ENCODE measurements at regions not wholly inside any gene's neighbourhood (a gene's known extent, or its start where the extent isn't known, plus 50 kb on each side); places are given as distances from the start of the nearest gene placed in this dataset.

GRCh38 chr11:112457532-112457931 is 196.9 kb upstream of the PLET1 start:
- TF ChIP-seq ZFX (IDR thresholded peaks at IDR 0.05; ENCODE audit: borderline replicate concordance): no peak
- no peak for TF ChIP-seq CTCF (IDR thresholded peaks at IDR 0.05)
- H3K27ac ChIP-seq: no peak overlapping the region

- TF ChIP-seq CTCF (IDR thresholded peaks at IDR 0.05) (no peak), ZFX (IDR thresholded peaks at IDR 0.05; ENCODE audit: borderline replicate concordance) (no peak)
- H3K27ac ChIP-seq: no peak overlapping the region
Observed at GRCh38 chr11:112459001-112459400, 198.3 kb upstream of the PLET1 start.

DNA sequence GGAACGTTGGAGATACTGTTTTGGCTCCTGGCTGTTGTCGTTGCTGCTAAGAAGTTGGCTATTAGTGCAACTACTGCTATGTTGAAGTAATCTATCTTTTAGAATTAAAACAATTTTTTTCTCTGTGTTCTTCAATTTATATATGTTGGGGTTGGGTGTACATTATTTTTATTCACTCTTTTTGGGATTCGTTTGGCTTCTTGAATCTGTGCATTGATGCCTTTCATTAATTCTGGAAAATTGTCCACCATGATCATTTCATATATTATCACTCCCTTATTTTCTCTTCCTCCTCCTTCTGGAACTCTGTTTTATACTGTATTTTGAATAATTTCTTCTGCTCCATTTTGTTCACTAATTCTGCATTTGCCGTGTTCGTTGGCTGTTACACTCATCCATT is 199.5 kb upstream of the PLET1 start:
- TF ChIP-seq ZFX (IDR thresholded peaks at IDR 0.05; ENCODE audit: borderline replicate concordance) (no peak), CTCF (IDR thresholded peaks at IDR 0.05) (no peak)
- H3K27ac ChIP-seq: no peak overlapping the region

DNA sequence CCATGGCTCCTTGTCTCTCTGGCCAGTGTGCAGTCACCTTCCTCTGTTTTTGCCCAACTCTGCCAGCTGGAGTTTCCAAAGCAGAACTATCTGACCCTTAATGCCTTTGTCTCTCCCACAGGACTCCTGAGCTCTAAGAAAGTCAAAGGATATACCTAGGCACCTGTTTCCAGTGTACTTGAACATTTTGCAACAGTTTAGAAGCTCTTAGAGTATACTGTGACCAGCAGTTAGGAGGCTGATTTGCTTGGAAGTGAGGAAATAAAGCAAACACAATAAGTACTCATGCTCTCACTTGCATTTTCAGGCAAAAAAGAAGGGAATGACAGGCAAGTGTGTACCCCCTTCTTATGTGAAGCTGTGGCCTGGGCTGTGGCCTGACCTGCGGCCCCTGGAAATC is 204.3 kb upstream of the PLET1 start:
- no peak for TF ChIP-seq CTCF (IDR thresholded peaks at IDR 0.05)
- no peak for TF ChIP-seq ZFX (IDR thresholded peaks at IDR 0.05; ENCODE audit: borderline replicate concordance)
- H3K27ac ChIP-seq: no peak overlapping the region

- TF ChIP-seq CTCF (IDR thresholded peaks at IDR 0.05) (no peak), ZFX (IDR thresholded peaks at IDR 0.05; ENCODE audit: borderline replicate concordance) (no peak)
Observed at GRCh38 chr11:112465433-112466024, 204.9 kb upstream of the PLET1 start.

GRCh38 chr11:112467721-112468120 is 207.1 kb upstream of the PLET1 start:
- no peak overlapping the region for H3K27ac ChIP-seq
- TF ChIP-seq CTCF (IDR thresholded peaks at IDR 0.05): no peak
- TF ChIP-seq ZFX (IDR thresholded peaks at IDR 0.05; ENCODE audit: borderline replicate concordance): no peak

More at GRCh38 chr11:112465433-112466024, 204.9 kb upstream of the PLET1 start:
- H3K27ac ChIP-seq: no peak overlapping the region

DNA sequence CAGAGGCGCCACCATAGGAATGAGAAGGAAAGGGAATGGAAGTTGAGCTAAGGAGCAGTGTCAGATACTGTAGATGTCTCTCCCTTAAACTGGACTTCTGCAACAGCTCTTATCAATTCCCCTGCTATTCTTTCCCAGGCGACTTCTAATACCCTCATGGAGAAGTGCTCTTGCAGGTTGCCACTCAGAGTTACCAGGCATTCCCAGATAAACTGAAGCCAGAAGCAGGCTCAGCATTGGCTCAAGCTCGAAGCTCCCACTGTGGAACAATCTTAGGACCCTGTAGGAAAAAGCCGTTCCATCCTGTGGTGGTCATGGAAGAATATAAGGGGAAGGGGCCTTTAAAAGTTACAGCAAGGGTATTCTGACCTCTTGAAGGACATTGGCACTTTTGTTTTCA is 208.7 kb upstream of the PLET1 start:
- no peak overlapping the region for H3K27ac ChIP-seq
- no peak for TF ChIP-seq CTCF (IDR thresholded peaks at IDR 0.05)
- TF ChIP-seq ZFX (IDR thresholded peaks at IDR 0.05; ENCODE audit: borderline replicate concordance): no peak
